ENCODE measurements at regions not wholly inside any gene's neighbourhood (a gene's known extent, or its start where the extent isn't known, plus 50 kb on each side); places are given as distances from the start of the nearest gene placed in this dataset.

GRCh38 chr14:62432955-62433354, 612.3 kb downstream of the KCNH5 start:
- no peak overlapping the region for H3K27ac Mint-ChIP-seq (ENCODE audit: unreplicated experiment)
- H3K27me3 Mint-ChIP-seq (ENCODE audit: low read depth), result no peaks in the 10 kb centered on the region
- peaks cover 10% of the 10 kb centered on the region for H3K9me3 Mint-ChIP-seq
- DNase-seq (ENCODE audit: low read depth, low spot score), result no peak
- H3K4me3 Mint-ChIP-seq, result no peak overlapping the region
- peaks cover 8% of the 10 kb centered on the region for H3K36me3 Mint-ChIP-seq (ENCODE audit: low read depth)
- no peak for TF ChIP-seq CTCF (conservative IDR thresholded peaks at IDR 0.05)
- no peaks in the 10 kb centered on the region for H3K4me1 Mint-ChIP-seq

- H3K9me3 Mint-ChIP-seq, result peaks cover 14% of the 10 kb centered on the region
- H3K36me3 Mint-ChIP-seq (ENCODE audit: low read depth), result peaks cover 15% of the 10 kb centered on the region
These were observed 609.0 kb downstream of the KCNH5 start for GRCh38 chr14:62436261-62436660.

GRCh38 chr14:62439210-62439609, 606.0 kb downstream of the KCNH5 start:
- Mint-ChIP-seq H3K27me3 (ENCODE audit: low read depth) (peaks cover 4% of the 10 kb centered on the region), H3K27ac (ENCODE audit: unreplicated experiment) (no peak overlapping the region), H3K9me3 (peaks cover 14% of the 10 kb centered on the region), H3K4me1 (no peaks in the 10 kb centered on the region), H3K36me3 (ENCODE audit: low read depth) (peaks cover 9% of the 10 kb centered on the region), H3K4me3 (no peak overlapping the region)
- TF ChIP-seq CTCF (conservative IDR thresholded peaks at IDR 0.05), result no peak
- no peak for DNase-seq (ENCODE audit: low read depth, low spot score)

More at GRCh38 chr14:62436261-62436660, 609.0 kb downstream of the KCNH5 start:
- DNase-seq (ENCODE audit: low read depth, low spot score), result no peak
- H3K27ac Mint-ChIP-seq (ENCODE audit: unreplicated experiment), result no peak overlapping the region
- H3K4me1 Mint-ChIP-seq, result no peaks in the 10 kb centered on the region
- TF ChIP-seq CTCF (conservative IDR thresholded peaks at IDR 0.05), result no peak
- no peaks in the 10 kb centered on the region for H3K27me3 Mint-ChIP-seq (ENCODE audit: low read depth)
- no peak overlapping the region for H3K4me3 Mint-ChIP-seq

GRCh38 chr14:62443796-62444195, 601.5 kb downstream of the KCNH5 start:
- no peak for DNase-seq (ENCODE audit: low read depth, low spot score)
- Mint-ChIP-seq H3K9me3 (peaks cover 9% of the 10 kb centered on the region), H3K36me3 (ENCODE audit: low read depth) (peaks cover 4% of the 10 kb centered on the region), H3K27me3 (ENCODE audit: low read depth) (peaks cover 6% of the 10 kb centered on the region), H3K4me1 (no peaks in the 10 kb centered on the region), H3K27ac (ENCODE audit: unreplicated experiment) (no peak overlapping the region), H3K4me3 (no peak overlapping the region)
- no peak for TF ChIP-seq CTCF (conservative IDR thresholded peaks at IDR 0.05)

DNA sequence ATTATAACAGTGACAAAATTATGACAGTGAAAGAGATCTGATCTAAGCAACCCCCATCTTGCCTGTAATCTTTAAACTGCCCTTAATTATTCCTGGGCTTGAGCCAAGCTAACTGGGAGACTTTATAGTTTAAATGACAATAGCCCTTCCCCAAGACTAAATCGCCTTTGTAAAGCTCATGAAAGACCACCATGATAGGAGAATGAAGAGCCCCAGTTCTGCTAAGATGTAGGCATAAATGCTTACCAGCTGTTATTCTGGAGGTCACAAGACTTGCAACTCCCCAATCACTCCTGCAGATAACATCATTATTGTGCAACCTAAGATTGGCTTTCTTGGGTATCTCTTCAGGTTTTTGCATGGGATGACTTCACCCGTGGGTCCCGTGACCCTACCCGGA, 599.7 kb downstream of the KCNH5 start:
- TF ChIP-seq CTCF (conservative IDR thresholded peaks at IDR 0.05), result no peak
- DNase-seq (ENCODE audit: low read depth, low spot score), result no peak
- H3K36me3 Mint-ChIP-seq (ENCODE audit: low read depth), result no peaks in the 10 kb centered on the region
- no peaks in the 10 kb centered on the region for H3K4me1 Mint-ChIP-seq
- H3K9me3 Mint-ChIP-seq, result peaks cover 2% of the 10 kb centered on the region
- no peak overlapping the region for H3K4me3 Mint-ChIP-seq
- H3K27me3 Mint-ChIP-seq (ENCODE audit: low read depth), result peaks cover 6% of the 10 kb centered on the region
- no peak overlapping the region for H3K27ac Mint-ChIP-seq (ENCODE audit: unreplicated experiment)

GRCh38 chr14:62451221-62451620, 594.0 kb downstream of the KCNH5 start:
- Mint-ChIP-seq H3K4me1 (no peaks in the 10 kb centered on the region), H3K9me3 (no peaks in the 10 kb centered on the region), H3K27ac (ENCODE audit: unreplicated experiment) (no peak overlapping the region), H3K36me3 (ENCODE audit: low read depth) (no peaks in the 10 kb centered on the region), H3K4me3 (no peak overlapping the region), H3K27me3 (ENCODE audit: low read depth) (no peaks in the 10 kb centered on the region)
- TF ChIP-seq CTCF (conservative IDR thresholded peaks at IDR 0.05), result no peak
- DNase-seq (ENCODE audit: low read depth, low spot score), result no peak

All from neural crest cell (in vitro differentiated cells).